Esophagus squamous epithelium (tissue), 4 donors: ENCODE measurements at regions not wholly inside any gene's neighbourhood (a gene's known extent, or its start where the extent isn't known, plus 50 kb on each side); places are given as distances from the start of the nearest gene placed in this dataset.

ENCODE experiments used
- POLR2A ChIP-seq, 4 donors: fragments of 450-650 bp; IDR thresholded peaks; one replicate each; pipeline ENCODE4 v1.6.1; 2017; ENCODE audit warnings: antibody characterized with exemption in 4 of 4, mild to moderate bottlenecking in 4 of 4, moderate library complexity in 3 of 4
- TF ChIP-seq, protein P1 (sequence below), 6 experiments: fragments of 450-650 bp in 4 of 6; fragments of 200-600 bp in 2 of 6; sonication (generic) in 2 of 6; IDR thresholded peaks; one replicate each; pipeline ENCODE4 v1.5.1; 2016 to 2019; ENCODE audit warnings: antibody characterized with exemption in 6 of 6, mild to moderate bottlenecking in 4 of 6, moderate library complexity in 4 of 6

DNA sequence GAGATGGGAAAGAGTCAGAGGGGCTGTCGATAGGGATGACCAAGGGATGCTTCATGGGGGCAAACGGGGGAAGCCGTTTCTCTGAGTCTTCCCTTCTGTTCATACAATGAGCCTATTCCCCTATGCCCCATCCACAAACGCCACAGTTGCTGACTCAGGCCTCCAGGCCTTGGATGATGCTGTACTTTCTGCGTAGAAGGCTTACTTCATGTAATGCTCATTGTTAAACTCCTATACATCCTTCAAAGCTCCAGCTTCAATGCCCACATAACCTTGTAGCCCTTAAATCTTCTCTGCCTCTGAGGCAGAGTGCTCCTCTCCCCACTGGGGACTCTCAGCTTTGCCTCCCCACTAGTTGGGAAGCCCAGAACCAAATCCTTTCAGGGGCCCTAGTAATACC, 120.3 kb downstream of the PTPRS start:
- TF ChIP-seq, protein P1, sequence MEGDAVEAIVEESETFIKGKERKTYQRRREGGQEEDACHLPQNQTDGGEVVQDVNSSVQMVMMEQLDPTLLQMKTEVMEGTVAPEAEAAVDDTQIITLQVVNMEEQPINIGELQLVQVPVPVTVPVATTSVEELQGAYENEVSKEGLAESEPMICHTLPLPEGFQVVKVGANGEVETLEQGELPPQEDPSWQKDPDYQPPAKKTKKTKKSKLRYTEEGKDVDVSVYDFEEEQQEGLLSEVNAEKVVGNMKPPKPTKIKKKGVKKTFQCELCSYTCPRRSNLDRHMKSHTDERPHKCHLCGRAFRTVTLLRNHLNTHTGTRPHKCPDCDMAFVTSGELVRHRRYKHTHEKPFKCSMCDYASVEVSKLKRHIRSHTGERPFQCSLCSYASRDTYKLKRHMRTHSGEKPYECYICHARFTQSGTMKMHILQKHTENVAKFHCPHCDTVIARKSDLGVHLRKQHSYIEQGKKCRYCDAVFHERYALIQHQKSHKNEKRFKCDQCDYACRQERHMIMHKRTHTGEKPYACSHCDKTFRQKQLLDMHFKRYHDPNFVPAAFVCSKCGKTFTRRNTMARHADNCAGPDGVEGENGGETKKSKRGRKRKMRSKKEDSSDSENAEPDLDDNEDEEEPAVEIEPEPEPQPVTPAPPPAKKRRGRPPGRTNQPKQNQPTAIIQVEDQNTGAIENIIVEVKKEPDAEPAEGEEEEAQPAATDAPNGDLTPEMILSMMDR (IDR thresholded peaks at IDR 0.05) = no peak
- TF ChIP-seq POLR2A (IDR thresholded peaks at IDR 0.05) = no peak
